ENCODE measurements at regions not wholly inside any gene's neighbourhood (a gene's known extent, or its start where the extent isn't known, plus 50 kb on each side); places are given as distances from the start of the nearest gene placed in this dataset.

- TF ChIP-seq, protein P1, sequence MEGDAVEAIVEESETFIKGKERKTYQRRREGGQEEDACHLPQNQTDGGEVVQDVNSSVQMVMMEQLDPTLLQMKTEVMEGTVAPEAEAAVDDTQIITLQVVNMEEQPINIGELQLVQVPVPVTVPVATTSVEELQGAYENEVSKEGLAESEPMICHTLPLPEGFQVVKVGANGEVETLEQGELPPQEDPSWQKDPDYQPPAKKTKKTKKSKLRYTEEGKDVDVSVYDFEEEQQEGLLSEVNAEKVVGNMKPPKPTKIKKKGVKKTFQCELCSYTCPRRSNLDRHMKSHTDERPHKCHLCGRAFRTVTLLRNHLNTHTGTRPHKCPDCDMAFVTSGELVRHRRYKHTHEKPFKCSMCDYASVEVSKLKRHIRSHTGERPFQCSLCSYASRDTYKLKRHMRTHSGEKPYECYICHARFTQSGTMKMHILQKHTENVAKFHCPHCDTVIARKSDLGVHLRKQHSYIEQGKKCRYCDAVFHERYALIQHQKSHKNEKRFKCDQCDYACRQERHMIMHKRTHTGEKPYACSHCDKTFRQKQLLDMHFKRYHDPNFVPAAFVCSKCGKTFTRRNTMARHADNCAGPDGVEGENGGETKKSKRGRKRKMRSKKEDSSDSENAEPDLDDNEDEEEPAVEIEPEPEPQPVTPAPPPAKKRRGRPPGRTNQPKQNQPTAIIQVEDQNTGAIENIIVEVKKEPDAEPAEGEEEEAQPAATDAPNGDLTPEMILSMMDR (conservative IDR thresholded peaks at IDR 0.05; ENCODE audit: low read depth, low read length) = no peak
- TF ChIP-seq EZH2 (IDR thresholded peaks at IDR 0.05; ENCODE audit: borderline replicate concordance, low read depth, low read length, poor library complexity, severe bottlenecking) = no peak
These were observed 101.8 kb upstream of the CCND2 start for GRCh38 chr12:4171742-4172141.

Data from A673 (cell line).